Neuronal stem cell (in vitro differentiated cells): ENCODE measurements at regions not wholly inside any gene's neighbourhood (a gene's known extent, or its start where the extent isn't known, plus 50 kb on each side); places are given as distances from the start of the nearest gene placed in this dataset.

Source experiments
- DNase-seq: peaks from one replicate; pipeline ENCODE4 v3.0.0-alpha.2; 2013; ENCODE audit warnings: low spot score
- H2AFZ ChIP-seq: one replicate; pipeline ENCODE4 v1.6.1; 2013; ENCODE audit warnings: mild to moderate bottlenecking, low read length, inconsistent platforms
- H2AK5ac ChIP-seq: 2 replicates; pipeline ENCODE4 v1.6.1; 2013; ENCODE audit warnings: low read depth, mild to moderate bottlenecking, inconsistent platforms, low read length, moderate library complexity, mixed read lengths
- H2BK120ac ChIP-seq: 2 replicates; pipeline ENCODE4 v1.6.1; 2013; ENCODE audit warnings: low read depth, mild to moderate bottlenecking, inconsistent platforms, low read length, moderate library complexity, mixed read lengths
- H2BK12ac ChIP-seq: one replicate; pipeline ENCODE4 v1.6.1; 2013; ENCODE audit warnings: low read length, inconsistent platforms
- H2BK15ac ChIP-seq: 2 replicates; pipeline ENCODE4 v1.6.1; 2013; ENCODE audit warnings: mild to moderate bottlenecking, low read length, inconsistent platforms, mixed read lengths
- H2BK5ac ChIP-seq: one replicate; pipeline ENCODE4 v1.6.1; 2013; ENCODE audit warnings: inconsistent platforms, mild to moderate bottlenecking, low read length, moderate library complexity
- H3K14ac ChIP-seq: one replicate; pipeline ENCODE4 v1.6.1; 2013; ENCODE audit warnings: low read length, inconsistent platforms
- H3K18ac ChIP-seq: 2 replicates; pipeline ENCODE4 v1.6.1; 2013; ENCODE audit warnings: low read length, inconsistent platforms
- H3K23ac ChIP-seq: 2 replicates; pipeline ENCODE4 v1.6.1; 2013; ENCODE audit warnings: low read depth, mild to moderate bottlenecking, mixed read lengths, low read length, inconsistent platforms; ENCODE audit not compliant: poor library complexity
- H3K27ac ChIP-seq: replicated peaks from 3 replicates; pipeline ENCODE4 v1.5.1; 2013; ENCODE audit warnings: low read length, inconsistent platforms
- H3K27me3 ChIP-seq, 3 experiments: 2 replicates each; pipeline ENCODE4 v1.6.1; 2013; ENCODE audit warnings: low read length in 3 of 3, mild to moderate bottlenecking in 2 of 3, inconsistent platforms in 1 of 3, low read depth in 1 of 3, mixed read lengths in 1 of 3, moderate library complexity in 1 of 3; ENCODE audit not compliant: control insufficient read depth in 3 of 3, insufficient read depth in 3 of 3
- H3K36me3 ChIP-seq, 2 donors: replicated peaks in 1 of 2; 2 replicates each; pipeline ENCODE4 v1.6.1; 2013; ENCODE audit warnings: low read length in 2 of 2; ENCODE audit not compliant: control insufficient read depth in 2 of 2, insufficient read depth in 2 of 2
- H3K4ac ChIP-seq: 2 replicates; pipeline ENCODE4 v1.6.1; 2013; ENCODE audit warnings: inconsistent platforms, mild to moderate bottlenecking, low read length, moderate library complexity
- H3K4me1 ChIP-seq, 2 donors: 1 replicate in 1 of 2; 2 replicates in 1 of 2; pipeline ENCODE4 v1.6.1; 2013; ENCODE audit warnings: low read length in 2 of 2, low read depth in 1 of 2; ENCODE audit not compliant: control insufficient read depth in 2 of 2, insufficient read depth in 1 of 2
- H3K4me2 ChIP-seq: one replicate; pipeline ENCODE4 v1.6.1; 2013; ENCODE audit warnings: mild to moderate bottlenecking, low read length, inconsistent platforms; ENCODE audit not compliant: insufficient read depth, poor library complexity, severe bottlenecking
- H3K4me3 ChIP-seq, 2 donors: 2 replicates each; pipeline ENCODE4 v1.5.1; 2013; ENCODE audit warnings: low read length in 2 of 2, mild to moderate bottlenecking in 2 of 2, inconsistent platforms in 1 of 2, moderate library complexity in 1 of 2
- H3K79me1 ChIP-seq: one replicate; pipeline ENCODE4 v1.6.1; 2013; ENCODE audit warnings: low read depth, mild to moderate bottlenecking, inconsistent platforms, low read length, moderate library complexity
- H3K9ac ChIP-seq: one replicate; pipeline ENCODE4 v1.6.1; 2013; ENCODE audit warnings: mild to moderate bottlenecking, low read depth, low read length, inconsistent platforms; ENCODE audit not compliant: poor library complexity
- H3K9me3 ChIP-seq, 2 donors: replicated peaks in 1 of 2; 2 replicates each; pipeline versions ENCODE3 to v1.6.1; 2013; ENCODE audit warnings: low read length in 2 of 2, mild to moderate bottlenecking in 2 of 2, inconsistent platforms in 1 of 2, low read depth in 1 of 2, mixed read lengths in 1 of 2, moderate library complexity in 1 of 2; ENCODE audit not compliant: control insufficient read depth in 2 of 2, insufficient read depth in 1 of 2
- H4K8ac ChIP-seq: one replicate; pipeline ENCODE4 v1.6.1; 2013; ENCODE audit warnings: low read depth, mild to moderate bottlenecking, inconsistent platforms, low read length, moderate library complexity
- H4K91ac ChIP-seq: one replicate; pipeline ENCODE4 v1.6.1; 2013; ENCODE audit warnings: low read length, low read depth, mild to moderate bottlenecking, inconsistent platforms; ENCODE audit not compliant: poor library complexity
- WGBS, 2 donors: extraction: QIAGEN DNeasy Blood & Tissue Kit; methylation state at CpG; one replicate each; pipeline ENCODE4 v1.1.7; 2013; ENCODE audit warnings: missing lambda C conversion rate in 2 of 2, mixed read lengths in 1 of 2; ENCODE audit not compliant: insufficient read length in 2 of 2, insufficient replicate concordance in 1 of 2; ENCODE audit errors: extremely low coverage in 2 of 2; 5-methylcytosine and 5-hydroxymethylcytosine counted together

GRCh38 chr13:112324116-112324515 is 52.0 kb upstream of the SPACA7 start:
- Histone ChIP-seq H2AK5ac (peak overlapping the region; percentile 44), H3K79me1 (no peaks in the 10 kb centered on the region), H3K27ac (no peak overlapping the region), H3K36me3 (peaks cover 2 to 17% of the 10 kb centered on the region in 2 donors), H3K9me3 (peaks cover 0 to 7% of the 10 kb centered on the region in 2 donors), H2AFZ (no peak overlapping the region), H3K27me3 (peaks cover 0 to 3% (median 0%) of the 10 kb centered on the region in 3 experiments), H4K91ac (no peak overlapping the region), H3K18ac (peak overlapping the region; percentile 15), H2BK15ac (no peak overlapping the region), H2BK12ac (no peak overlapping the region), H3K23ac (no peak overlapping the region), H2BK5ac (no peak overlapping the region), H3K4me2 (no peak overlapping the region), H3K4me1 (peaks cover 6 to 8% of the 10 kb centered on the region in 2 donors), H3K4ac (no peak overlapping the region), H4K8ac (no peak overlapping the region), H3K9ac (no peak overlapping the region), H3K14ac (no peak overlapping the region), H3K4me3 (no peak overlapping the region), H2BK120ac (no peak overlapping the region)
- no peak for DNase-seq
- WGBS, 2 donors: no CpG with 5 or more reads among the region's 16 CpGs

DNA sequence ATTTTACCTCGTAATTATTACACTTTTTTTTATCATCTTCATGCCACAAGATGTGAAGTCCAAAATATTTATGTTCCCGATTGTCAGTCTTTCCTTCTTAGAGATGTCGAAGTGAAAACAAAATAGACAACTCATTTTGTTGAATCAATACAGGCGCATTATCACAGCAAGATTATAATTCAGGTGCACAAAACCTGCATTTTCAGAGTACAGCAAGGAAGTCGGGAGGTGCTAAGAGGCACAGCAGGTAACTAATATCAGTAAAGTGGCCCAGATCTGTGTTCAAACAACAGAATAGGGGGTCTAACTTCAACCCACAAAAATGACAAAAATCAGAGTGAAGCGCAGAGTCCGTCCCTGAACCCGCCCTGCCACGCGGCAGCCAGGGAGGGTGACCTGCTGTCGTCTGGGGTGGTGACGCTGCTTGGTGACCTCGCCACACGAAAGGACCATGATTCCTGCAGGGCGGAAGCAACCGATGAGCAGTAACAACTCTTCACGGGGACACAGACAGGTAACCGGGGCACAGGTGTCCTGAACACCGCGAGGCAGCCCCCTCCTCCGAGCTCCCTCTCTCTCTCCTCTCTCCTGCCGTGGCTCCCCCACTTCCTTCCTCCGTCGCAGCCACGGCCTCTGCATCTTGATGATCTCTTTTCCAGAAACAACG is 50.9 kb upstream of the SPACA7 start:
- Histone ChIP-seq H3K23ac (peak overlapping the region; percentile 50), H3K4ac (no peak overlapping the region), H3K27ac (no peak overlapping the region), H4K91ac (no peak overlapping the region), H4K8ac (no peak overlapping the region), H3K4me3 (no peak overlapping the region), H2AK5ac (no peak overlapping the region), H3K14ac (no peak overlapping the region), H3K9me3 (peaks cover 0 to 2% of the 10 kb centered on the region in 2 donors), H3K18ac (peak overlapping the region; percentile 73), H3K79me1 (no peaks in the 10 kb centered on the region), H3K4me2 (no peak overlapping the region), H3K36me3 (peaks cover 1 to 7% of the 10 kb centered on the region in 2 donors), H3K9ac (no peak overlapping the region), H3K4me1 (peaks cover 6 to 9% of the 10 kb centered on the region in 2 donors), H2BK15ac (peak overlapping the region; percentile 22), H2BK12ac (peak overlapping the region; percentile 51), H2BK120ac (no peak overlapping the region), H2AFZ (peak overlapping the region; percentile 67), H2BK5ac (no peak overlapping the region), H3K27me3 (peaks cover 0 to 3% (median 0%) of the 10 kb centered on the region in 3 experiments)
- DNase-seq: no peak
- WGBS, 2 donors: no CpG with 5 or more reads among the region's 26 CpGs

DNA sequence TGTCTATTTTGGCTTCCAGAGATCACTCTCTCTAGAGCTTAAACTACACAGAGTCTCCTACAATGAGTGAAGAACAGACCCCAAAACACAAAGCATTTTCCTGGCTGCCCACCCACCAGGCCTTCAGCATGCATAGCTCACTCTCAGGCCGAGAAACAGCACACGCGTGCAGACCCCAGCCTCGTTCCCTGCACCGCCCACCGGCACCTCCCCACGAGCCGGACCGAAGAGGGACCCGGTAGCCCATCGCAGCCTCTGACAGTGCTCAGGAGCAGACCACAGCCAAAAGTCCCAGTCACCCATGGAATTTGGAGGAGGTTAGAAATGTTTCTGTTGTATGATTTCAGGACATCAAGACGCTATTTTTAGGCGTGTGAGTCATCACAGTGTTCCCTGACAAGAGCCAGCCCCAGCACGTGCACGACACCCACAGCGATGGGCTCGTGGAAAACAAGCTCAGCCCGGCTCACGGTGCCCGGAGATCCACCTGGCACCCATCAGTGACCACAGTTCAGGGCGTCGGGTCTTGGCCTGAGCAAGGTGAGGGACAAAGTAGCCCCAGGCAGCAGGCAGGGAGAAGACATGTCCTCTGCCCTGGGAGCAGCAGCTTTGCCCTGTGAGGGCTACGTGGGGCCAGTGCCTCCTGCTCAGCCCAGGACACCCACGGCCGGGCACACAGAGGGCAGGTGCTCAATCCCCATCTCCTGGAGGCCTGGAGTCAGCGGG is 50.1 kb upstream of the SPACA7 start:
- DNase-seq: no peak
- no peak overlapping the region for H4K91ac ChIP-seq
- peak overlapping the region; percentile 26 for H3K14ac ChIP-seq
- H3K79me1 ChIP-seq: no peaks in the 10 kb centered on the region
- H3K9me3 ChIP-seq: no peaks in the 10 kb centered on the region
- H3K4ac ChIP-seq: peak overlapping the region; percentile 58
- H3K36me3 ChIP-seq: peaks cover 0 to 1% of the 10 kb centered on the region in 2 donors
- H2BK120ac ChIP-seq: peak overlapping the region; percentile 2
- H2BK5ac ChIP-seq: peak overlapping the region; percentile 58
- peak overlapping the region; percentile 95 for H3K18ac ChIP-seq
- H3K4me1 ChIP-seq: peaks cover 6 to 8% of the 10 kb centered on the region in 2 donors
- peak overlapping the region; percentile 55 for H3K9ac ChIP-seq
- no CpG with 5 or more reads among the region's 26 CpGs for WGBS, 2 donors
- no peak overlapping the region for H3K27ac ChIP-seq
- peak overlapping the region; percentile 96 for H2BK15ac ChIP-seq
- H2BK12ac ChIP-seq: peak overlapping the region; percentile 12
- H2AK5ac ChIP-seq: peak overlapping the region; percentile 89
- H3K27me3 ChIP-seq: peaks cover 0 to 3% (median 0%) of the 10 kb centered on the region in 3 experiments
- no peak overlapping the region for H3K4me3 ChIP-seq
- H4K8ac ChIP-seq: no peak overlapping the region
- peak overlapping the region; percentile 67 for H2AFZ ChIP-seq
- no peak overlapping the region for H3K4me2 ChIP-seq
- H3K23ac ChIP-seq: no peak overlapping the region
